CD4-positive, alpha-beta T cell treated with Interleukin-2 at 100 ng/mL for 4 hours (primary cell): ENCODE measurements at regions not wholly inside any gene's neighbourhood (a gene's known extent, or its start where the extent isn't known, plus 50 kb on each side); places are given as distances from the start of the nearest gene placed in this dataset.
"Not testable (repeated sequence)": the region's sequence is repeated elsewhere in the genome, so short reads cannot be mapped to it uniquely, and the experiment has no call there.

Experiments
- DNase-seq: peaks from one replicate; pipeline ENCODE4 v3.0.0-alpha.2; 2020; ENCODE audit warnings: low spot score

DNA sequence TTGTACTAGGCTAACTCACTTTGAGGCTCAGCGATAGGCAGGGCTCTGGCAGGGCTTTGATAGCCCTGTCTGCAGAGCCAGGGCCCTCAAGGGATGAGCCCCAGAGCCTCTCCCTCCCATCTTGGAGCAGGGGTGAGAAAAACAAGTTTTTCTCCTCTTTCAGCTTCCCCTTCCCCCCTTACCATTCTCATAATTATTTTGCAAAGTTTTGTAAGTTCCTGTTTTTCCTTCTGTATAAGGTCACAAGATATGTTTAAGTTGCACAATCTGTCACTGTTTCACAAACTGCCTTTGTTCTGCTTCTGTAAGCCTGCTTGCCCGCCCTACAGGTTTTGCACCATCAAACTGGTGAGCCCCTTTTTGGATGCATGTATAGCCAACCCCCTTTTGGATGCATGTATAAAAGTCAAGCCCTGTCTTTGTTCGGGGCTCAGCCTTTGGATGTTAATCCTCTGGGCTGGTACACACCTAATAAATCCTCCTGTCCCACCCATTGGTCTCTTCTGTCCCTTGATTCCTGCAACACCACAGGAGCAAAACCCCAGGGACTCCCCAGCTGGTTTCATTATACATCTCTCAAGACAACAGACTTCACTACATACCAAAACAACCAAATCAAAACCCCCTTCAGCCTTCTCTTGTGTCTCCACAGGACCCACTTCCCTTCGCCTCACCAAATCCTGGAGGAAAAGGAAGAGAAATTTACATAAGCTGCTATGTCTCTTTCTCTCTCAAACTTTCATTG lies 52.5 kb upstream of the RESF1 start:
- DNase-seq, result no peak

DNA sequence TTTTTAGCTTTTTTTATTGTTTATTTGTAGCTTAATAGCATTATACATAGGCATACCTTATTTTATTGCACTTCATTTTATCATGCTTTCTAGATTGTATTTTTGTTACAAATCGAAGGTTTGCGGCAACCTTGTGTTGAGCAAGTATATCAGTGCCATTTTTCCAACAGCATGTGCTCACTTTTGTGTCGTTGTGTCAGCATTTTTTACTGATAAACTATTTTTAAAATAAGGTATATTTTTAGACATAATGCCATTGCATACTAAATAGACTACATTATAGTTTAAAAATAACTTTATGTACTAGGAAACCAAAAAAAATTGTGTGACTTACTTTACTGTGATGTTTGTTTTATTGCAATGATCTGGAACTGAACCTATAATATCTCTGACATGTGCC lies 56.2 kb upstream of the RESF1 start:
- DNase-seq, result no peak

- no peak for DNase-seq
Observed at GRCh38 chr12:31900271-31900670, 58.9 kb upstream of the RESF1 start.

GRCh38 chr12:31899109-31899508 lies 60.1 kb upstream of the RESF1 start:
- DNase-seq, result no peak

DNA sequence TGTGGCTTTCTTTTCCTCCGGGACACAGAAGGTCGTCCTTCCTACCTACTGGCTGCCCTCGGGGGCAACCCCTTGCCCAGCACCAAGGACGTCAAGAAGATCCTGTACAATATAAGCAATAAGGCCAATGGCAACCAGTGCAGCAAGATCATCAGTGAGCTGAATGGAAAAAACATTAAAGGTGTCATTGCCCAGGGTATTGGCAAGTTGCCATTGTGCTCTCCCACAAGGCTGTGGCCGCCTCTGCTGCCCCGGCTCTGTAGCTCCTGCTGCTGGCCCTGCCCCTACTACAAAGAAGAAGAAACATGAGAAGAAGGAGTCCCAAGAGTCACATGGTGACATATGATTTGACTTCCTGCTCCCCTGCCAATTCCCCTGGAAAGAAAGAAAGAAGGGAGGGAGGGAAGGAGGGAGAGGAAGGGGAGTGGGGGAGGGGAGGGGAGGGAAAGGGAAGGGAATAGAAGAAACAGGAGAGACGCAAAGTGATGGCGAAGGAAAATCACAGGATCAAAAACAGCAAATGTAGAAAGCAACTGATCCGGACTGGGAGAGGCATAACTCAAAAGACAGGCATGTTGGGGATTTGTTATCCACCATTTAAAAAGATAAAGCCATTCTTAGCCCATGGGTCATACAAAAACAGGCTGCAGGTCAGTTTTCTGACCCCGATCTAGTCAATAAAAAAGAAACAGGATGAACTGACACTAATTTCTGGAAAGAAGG lies 61.3 kb upstream of the RESF1 start:
- DNase-seq, result peak; percentile 51

- peak; percentile 24 for DNase-seq
Observed at GRCh38 chr12:31897092-31897491, 62.1 kb upstream of the RESF1 start.

- peak; percentile 97 for DNase-seq
Observed at GRCh38 chr12:31896514-31897039, 62.6 kb upstream of the RESF1 start.

- DNase-seq, result no peak
Observed at GRCh38 chr12:31895449-31896150, 63.6 kb upstream of the RESF1 start.

DNA sequence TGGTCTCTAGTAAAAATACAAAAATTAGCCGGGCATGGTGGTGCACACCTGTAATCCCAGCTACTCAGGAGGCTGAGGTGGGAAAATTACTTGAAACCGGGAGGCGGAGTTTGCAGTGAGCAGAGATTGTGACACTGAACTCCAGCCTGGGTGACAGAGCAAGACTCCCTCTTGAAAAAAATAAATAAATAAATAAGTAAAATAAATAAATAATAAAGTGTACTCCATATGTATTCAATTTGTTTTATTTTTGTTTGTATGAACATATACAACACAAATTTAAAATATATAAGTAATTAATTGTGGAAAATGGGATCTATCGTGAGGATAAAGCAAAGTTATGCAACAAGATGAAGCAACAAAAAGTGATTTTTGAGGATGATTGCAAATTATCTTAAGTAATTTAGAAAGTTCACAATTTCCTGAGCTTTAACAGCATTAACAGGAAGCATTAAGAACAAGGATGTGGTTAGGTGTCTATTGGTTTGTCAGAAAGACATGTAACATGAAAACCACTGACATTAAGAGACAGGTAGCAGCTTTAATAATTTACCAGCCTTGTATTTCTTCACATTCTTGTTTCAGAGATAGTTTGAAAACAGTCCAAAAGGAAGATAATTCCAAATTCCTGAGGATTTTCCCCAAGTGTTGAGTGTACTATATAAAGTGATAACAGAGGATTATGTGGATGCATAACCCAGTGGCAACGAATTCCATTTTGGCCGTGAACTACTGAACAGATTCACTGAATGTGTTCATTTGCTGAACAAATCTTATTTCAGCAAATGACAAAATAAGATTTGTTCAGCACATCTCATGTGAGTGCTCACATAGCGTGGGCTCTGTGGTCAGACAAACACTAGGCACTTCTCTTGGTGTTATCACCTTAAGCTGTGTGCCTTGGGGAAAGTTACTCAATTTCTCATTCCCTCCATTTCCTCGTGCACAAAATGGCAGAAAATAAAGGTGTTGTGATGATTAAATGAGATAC lies 68.6 kb upstream of the RESF1 start:
- DNase-seq, result peak; percentile 64

DNA sequence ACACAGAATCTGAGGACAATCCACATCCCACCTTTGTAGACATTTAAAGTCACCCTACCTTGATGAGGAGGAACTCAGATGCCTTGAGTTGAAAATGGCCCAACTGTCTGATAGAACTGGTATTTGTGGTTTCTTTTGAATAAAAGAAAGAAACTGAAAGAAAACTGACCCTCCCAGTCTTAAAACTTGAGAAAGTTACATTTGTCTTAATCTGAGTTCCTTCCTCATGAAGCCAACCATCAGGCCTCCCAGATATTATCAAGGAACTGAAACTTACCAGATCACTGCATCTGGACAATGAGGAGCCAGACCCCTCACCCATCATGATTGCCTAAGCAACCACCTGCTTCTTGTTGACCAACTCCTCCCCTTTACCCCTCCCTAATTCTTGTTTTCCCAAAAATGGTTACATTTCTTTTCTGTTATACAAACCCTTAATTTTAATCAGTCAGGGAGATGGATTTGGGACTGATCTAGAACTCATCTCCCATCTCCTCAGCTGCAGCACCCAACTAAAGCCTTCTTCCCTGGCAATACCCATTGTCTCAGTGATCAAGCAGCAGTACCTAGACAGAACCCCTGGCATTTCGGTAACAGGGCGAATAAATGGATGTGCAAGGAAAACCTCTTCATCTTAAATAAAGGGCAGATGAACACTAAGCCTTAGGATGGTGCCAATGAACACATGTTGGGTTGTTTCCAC lies 72.0 kb upstream of the RESF1 start:
- DNase-seq, result no peak

DNA sequence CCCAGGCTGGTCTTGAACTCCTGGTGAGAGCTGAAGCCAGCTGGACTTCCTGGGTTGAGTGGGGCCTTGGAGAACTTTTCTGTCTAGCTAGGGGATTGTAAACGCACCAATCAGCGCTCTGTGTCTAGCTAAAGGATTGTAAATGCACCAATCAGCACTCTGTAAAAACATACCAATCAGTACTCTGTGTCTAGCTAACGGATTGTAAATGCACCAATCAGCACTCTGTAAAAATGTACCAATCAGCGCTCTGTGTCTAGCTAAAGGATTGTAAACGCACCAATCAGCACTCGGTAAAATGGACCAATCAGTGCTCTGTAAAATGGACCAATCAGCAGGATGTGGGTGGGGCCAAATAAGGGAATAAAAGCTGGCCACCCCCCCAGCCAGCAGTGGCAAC lies 76.5 kb upstream of the RESF1 start:
- DNase-seq, result not testable (repeated sequence)

- no peak for DNase-seq
Observed at GRCh38 chr12:31880340-31880739, 78.9 kb upstream of the RESF1 start.

- no peak for DNase-seq
Observed at GRCh38 chr12:31877884-31878283, 81.3 kb upstream of the RESF1 start.

DNA sequence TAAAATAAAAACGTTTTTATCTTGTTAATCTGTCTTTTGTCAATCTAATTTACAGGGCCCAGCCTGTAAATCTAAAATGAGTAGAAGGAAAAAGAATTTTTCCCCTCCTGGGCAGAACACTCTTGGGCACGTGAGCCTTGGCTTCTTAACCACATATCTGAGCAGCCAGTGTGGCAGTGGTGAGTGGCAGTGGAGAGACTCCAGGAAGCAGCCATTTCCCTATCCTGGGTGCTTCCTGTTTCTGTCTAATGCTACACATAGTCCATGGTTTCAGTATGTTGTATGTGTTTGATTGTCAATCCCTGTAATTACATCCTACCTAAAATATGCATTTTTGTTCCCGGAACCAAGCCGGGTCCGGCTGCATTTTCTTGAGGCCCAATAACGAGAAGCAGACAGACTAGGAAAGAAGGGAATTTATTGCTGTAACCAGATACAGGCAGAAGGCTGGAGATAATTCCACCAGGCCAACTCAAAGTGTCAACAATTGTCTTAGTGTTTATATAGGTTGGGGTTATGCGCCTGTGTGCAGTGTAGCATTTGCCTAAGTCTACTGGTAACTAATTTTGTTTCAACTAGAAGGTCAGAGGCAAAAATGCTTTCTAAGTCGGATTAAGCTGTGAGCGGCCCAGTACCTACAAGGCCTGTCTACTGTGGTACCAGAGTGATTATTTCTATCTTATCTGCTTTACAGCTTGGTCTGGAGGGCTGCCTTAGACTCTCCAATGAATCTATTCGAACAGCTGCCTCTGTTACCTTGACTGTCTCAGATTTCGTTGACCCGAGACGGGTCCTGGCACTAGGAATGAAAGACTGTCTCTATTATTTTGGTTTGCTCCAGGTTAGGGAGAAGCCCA lies 82.4 kb upstream of the RESF1 start:
- DNase-seq, result no peak

- DNase-seq, result no peak
Observed at GRCh38 chr12:31875609-31875964, 83.6 kb upstream of the RESF1 start.

- peak; percentile 83 for DNase-seq
Observed at GRCh38 chr12:31874961-31875608, 84.1 kb upstream of the RESF1 start.

DNA sequence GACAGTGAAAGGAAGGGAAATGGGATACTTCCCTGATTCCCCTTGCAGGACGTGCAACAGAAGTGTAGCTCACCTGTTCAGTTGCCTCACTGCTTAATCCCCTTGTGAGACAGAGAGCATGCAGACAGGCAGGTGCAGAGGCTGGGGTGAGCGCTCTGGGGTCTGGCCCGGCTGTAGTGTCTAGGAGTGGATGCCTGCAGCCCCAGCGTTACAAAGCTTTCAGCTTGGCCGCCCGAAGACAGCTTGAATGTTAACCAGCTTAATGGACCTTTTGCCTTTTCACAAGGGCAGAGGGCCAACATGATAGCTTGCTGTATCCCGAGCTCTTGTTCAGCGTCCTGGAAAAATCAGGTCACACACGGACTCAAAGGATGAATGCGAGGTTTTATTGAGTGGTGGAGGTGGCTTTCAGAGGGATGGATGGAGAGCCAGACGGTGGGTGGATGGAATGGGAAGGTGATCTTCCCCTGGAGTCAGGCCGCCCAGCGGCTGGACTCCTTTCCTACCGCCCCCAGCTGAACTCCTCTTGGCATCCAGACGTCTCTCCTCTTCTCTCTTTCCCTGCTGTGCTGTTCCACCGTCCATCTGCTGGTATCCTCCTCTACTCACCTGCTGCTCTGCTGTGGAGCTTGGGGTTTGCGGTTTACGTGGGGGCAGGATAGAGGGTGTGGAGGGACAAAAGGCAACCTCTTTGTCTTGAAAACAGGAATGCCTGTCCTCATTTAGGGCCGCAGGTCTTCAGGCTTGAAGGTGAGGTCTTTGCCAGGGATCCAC lies 86.2 kb upstream of the RESF1 start:
- DNase-seq, result no peak

DNA sequence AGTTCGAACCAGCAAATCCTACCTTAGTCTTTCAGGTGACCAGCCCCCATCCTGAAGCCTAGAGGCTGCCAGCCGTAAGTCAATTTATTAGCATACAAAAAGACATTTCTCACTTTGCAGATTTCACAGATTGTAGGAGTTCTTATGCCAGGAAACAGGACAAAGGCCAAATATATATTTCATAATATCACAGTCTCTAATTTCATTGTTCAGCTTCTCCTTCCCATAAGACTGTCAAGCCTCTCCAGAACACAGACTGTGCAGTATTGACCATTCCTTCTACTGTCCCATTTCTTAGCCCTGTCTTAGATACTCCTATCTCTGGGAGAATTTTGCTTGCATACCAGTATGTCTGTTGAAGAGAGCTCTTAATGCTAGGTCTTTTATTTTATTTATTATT lies 89.2 kb upstream of the RESF1 start:
- DNase-seq, result no peak

GRCh38 chr12:31868965-31869364 lies 90.2 kb upstream of the RESF1 start:
- no peak for DNase-seq
